ENCODE measurements at regions not wholly inside any gene's neighbourhood (a gene's known extent, or its start where the extent isn't known, plus 50 kb on each side); places are given as distances from the start of the nearest gene placed in this dataset.

DNA sequence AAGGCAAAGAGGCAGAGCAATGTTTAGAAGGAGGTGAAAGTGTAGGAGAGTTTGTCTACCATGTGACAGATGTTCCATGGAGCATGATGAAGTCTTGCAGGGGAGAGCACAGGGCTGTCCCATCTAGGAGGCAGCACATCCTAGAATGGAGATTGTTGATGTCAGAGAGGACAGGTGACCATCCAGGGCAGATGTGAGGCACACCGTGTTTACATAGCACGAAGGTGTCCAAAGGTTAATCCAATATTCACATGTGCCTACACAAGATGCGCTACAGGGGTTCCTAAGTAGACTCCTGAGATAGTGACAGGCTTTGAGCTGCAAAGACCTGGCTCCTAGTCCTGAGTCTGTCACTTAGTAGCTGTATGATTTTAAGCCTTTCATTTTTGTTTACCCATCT, 219.3 kb upstream of the SLCO3A1 start:
- Histone ChIP-seq H3K9me3 (ENCODE audit: insufficient read depth, low read length) (no peaks in the 10 kb centered on the region), H3K79me2 (ENCODE audit: low read length) (no peaks in the 10 kb centered on the region), H3K27me3 (ENCODE audit: low read depth, low read length) (no peaks in the 10 kb centered on the region), H4K20me1 (ENCODE audit: insufficient read depth, low read length) (no peaks in the 10 kb centered on the region), H3K4me2 (ENCODE audit: low read length) (no peak overlapping the region), H3K27ac (ENCODE audit: low read length) (no peak overlapping the region), H3K4me1 (ENCODE audit: low read length) (no peaks in the 10 kb centered on the region), H2AFZ (ENCODE audit: low read depth, low read length) (no peak overlapping the region), H3K36me3 (replicated peaks; ENCODE audit: low read depth, low read length) (no peaks in the 10 kb centered on the region), H3K4me3 (ENCODE audit: low read length) (no peak overlapping the region), H3K9ac (ENCODE audit: low read length) (no peak overlapping the region)
- TF ChIP-seq, protein P1, sequence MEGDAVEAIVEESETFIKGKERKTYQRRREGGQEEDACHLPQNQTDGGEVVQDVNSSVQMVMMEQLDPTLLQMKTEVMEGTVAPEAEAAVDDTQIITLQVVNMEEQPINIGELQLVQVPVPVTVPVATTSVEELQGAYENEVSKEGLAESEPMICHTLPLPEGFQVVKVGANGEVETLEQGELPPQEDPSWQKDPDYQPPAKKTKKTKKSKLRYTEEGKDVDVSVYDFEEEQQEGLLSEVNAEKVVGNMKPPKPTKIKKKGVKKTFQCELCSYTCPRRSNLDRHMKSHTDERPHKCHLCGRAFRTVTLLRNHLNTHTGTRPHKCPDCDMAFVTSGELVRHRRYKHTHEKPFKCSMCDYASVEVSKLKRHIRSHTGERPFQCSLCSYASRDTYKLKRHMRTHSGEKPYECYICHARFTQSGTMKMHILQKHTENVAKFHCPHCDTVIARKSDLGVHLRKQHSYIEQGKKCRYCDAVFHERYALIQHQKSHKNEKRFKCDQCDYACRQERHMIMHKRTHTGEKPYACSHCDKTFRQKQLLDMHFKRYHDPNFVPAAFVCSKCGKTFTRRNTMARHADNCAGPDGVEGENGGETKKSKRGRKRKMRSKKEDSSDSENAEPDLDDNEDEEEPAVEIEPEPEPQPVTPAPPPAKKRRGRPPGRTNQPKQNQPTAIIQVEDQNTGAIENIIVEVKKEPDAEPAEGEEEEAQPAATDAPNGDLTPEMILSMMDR (IDR thresholded peaks at IDR 0.05; ENCODE audit: low read depth, low read length): no peak
- no peak for TF ChIP-seq EZH2phosphoT487 (IDR thresholded peaks at IDR 0.05; ENCODE audit: low read depth)

DNA sequence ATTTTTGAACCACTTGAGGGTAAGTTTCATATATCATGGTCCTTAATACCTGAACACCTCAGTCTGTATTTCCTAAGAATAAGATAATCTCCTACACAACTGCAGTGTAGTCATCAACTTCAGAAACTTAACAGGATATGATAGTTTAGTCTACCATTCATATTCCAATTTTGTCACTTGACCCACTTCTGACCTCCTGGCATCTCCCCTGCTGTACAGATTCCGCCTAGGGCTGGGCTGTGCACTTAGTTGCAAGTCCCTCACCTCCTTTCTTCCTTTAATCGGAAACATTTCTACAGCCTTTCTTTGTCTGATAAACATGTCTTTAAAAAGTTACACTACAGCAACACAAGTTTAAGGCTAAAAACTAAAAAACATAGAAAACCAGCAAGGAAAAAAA, 218.4 kb upstream of the SLCO3A1 start:
- no peak overlapping the region for H3K4me3 ChIP-seq (ENCODE audit: low read length)
- no peaks in the 10 kb centered on the region for H3K4me1 ChIP-seq (ENCODE audit: low read length)
- no peak overlapping the region for H3K27ac ChIP-seq (ENCODE audit: low read length)
- no peak overlapping the region for H2AFZ ChIP-seq (ENCODE audit: low read depth, low read length)
- H3K79me2 ChIP-seq (ENCODE audit: low read length): no peaks in the 10 kb centered on the region
- no peak for TF ChIP-seq EZH2phosphoT487 (IDR thresholded peaks at IDR 0.05; ENCODE audit: low read depth)
- TF ChIP-seq, protein P1 (IDR thresholded peaks at IDR 0.05; ENCODE audit: low read depth, low read length): no peak
- H3K4me2 ChIP-seq (ENCODE audit: low read length): no peak overlapping the region
- no peaks in the 10 kb centered on the region for H3K27me3 ChIP-seq (ENCODE audit: low read depth, low read length)
- no peaks in the 10 kb centered on the region for H3K36me3 ChIP-seq (replicated peaks; ENCODE audit: low read depth, low read length)
- H4K20me1 ChIP-seq (ENCODE audit: insufficient read depth, low read length): no peaks in the 10 kb centered on the region
- H3K9ac ChIP-seq (ENCODE audit: low read length): no peak overlapping the region
- no peaks in the 10 kb centered on the region for H3K9me3 ChIP-seq (ENCODE audit: insufficient read depth, low read length)

DNA sequence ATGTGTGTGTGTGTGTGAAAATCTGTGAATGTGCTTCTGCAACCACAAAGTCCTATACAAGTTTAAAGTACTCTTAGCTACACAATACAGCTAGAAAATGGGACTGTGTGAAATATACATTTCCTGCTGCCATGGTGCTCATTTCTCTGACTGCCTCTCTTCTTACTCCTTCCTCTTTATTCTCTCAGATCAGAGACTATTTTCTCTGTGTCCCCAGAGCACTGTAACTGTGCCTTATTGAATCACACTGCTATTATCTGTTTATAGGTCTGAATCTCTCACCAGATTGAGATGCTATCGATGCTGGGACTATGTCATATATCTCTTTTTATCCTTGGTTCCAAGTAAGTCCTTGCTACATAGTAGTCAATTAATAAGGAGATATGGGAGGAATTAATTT, 217.9 kb upstream of the SLCO3A1 start:
- Histone ChIP-seq H4K20me1 (ENCODE audit: insufficient read depth, low read length) (no peaks in the 10 kb centered on the region), H3K36me3 (replicated peaks; ENCODE audit: low read depth, low read length) (no peaks in the 10 kb centered on the region), H3K27ac (ENCODE audit: low read length) (no peak overlapping the region), H3K9ac (ENCODE audit: low read length) (no peak overlapping the region), H3K27me3 (ENCODE audit: low read depth, low read length) (no peaks in the 10 kb centered on the region), H3K4me2 (ENCODE audit: low read length) (no peak overlapping the region), H3K4me1 (ENCODE audit: low read length) (no peaks in the 10 kb centered on the region), H3K4me3 (ENCODE audit: low read length) (no peak overlapping the region), H3K9me3 (ENCODE audit: insufficient read depth, low read length) (no peaks in the 10 kb centered on the region), H3K79me2 (ENCODE audit: low read length) (no peaks in the 10 kb centered on the region), H2AFZ (ENCODE audit: low read depth, low read length) (no peak overlapping the region)
- no peak for TF ChIP-seq EZH2phosphoT487 (IDR thresholded peaks at IDR 0.05; ENCODE audit: low read depth)
- TF ChIP-seq, protein P1 (IDR thresholded peaks at IDR 0.05; ENCODE audit: low read depth, low read length): no peak

DNA sequence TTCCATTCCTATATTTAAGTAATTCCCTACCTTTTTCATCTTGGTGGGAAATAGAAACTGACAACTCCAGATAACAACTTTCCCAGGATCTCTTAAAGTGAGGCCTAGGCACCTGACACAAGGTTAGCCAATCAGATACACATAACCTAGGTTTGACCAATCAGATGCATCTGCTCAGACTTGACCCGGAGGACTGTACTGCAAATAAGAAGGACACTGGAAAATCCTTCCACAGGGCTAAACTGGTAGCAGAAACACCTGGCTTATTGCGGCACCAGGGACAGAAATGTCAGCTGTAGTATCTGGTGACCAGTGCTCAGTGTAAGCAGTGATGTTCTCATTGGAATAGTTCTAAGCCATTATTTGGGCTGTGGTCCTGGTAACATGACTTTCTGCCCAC, 204.5 kb upstream of the SLCO3A1 start:
- Histone ChIP-seq H3K79me2 (ENCODE audit: low read length) (no peaks in the 10 kb centered on the region), H2AFZ (ENCODE audit: low read depth, low read length) (no peak overlapping the region), H3K27ac (ENCODE audit: low read length) (no peak overlapping the region), H3K4me3 (ENCODE audit: low read length) (no peak overlapping the region), H3K4me2 (ENCODE audit: low read length) (no peak overlapping the region), H3K9me3 (ENCODE audit: insufficient read depth, low read length) (no peaks in the 10 kb centered on the region), H4K20me1 (ENCODE audit: insufficient read depth, low read length) (no peaks in the 10 kb centered on the region), H3K4me1 (ENCODE audit: low read length) (no peaks in the 10 kb centered on the region), H3K9ac (ENCODE audit: low read length) (no peak overlapping the region), H3K36me3 (replicated peaks; ENCODE audit: low read depth, low read length) (no peaks in the 10 kb centered on the region), H3K27me3 (ENCODE audit: low read depth, low read length) (no peaks in the 10 kb centered on the region)
- TF ChIP-seq, protein P1 (IDR thresholded peaks at IDR 0.05; ENCODE audit: low read depth, low read length): no peak
- no peak for TF ChIP-seq EZH2phosphoT487 (IDR thresholded peaks at IDR 0.05; ENCODE audit: low read depth)

All from OCI-LY3 (cell line).